ENCODE measurements at regions not wholly inside any gene's neighbourhood (a gene's known extent, or its start where the extent isn't known, plus 50 kb on each side); places are given as distances from the start of the nearest gene placed in this dataset.

GRCh38 chr5:54727874-54728587 lies 210.5 kb downstream of the SNX18 start:
- TF ChIP-seq CTCF (IDR thresholded peaks at IDR 0.05; ENCODE audit: insufficient read depth, low read depth, low read length) = no peak
- H3K4me3 ChIP-seq (ENCODE audit: low read depth, low read length) = no peak overlapping the region
- DNase-seq (ENCODE audit: low read depth) = no peak

GRCh38 chr5:54725391-54726280 lies 208.1 kb downstream of the SNX18 start:
- H3K4me3 ChIP-seq (ENCODE audit: low read depth, low read length) = no peak overlapping the region
- no peak for TF ChIP-seq CTCF (IDR thresholded peaks at IDR 0.05; ENCODE audit: insufficient read depth, low read depth, low read length)
- no peak for DNase-seq (ENCODE audit: low read depth)

GRCh38 chr5:54722846-54723433 lies 205.4 kb downstream of the SNX18 start:
- H3K4me3 ChIP-seq (ENCODE audit: low read depth, low read length) = no peak overlapping the region
- TF ChIP-seq CTCF (IDR thresholded peaks at IDR 0.05; ENCODE audit: insufficient read depth, low read depth, low read length) = no peak
- DNase-seq (ENCODE audit: low read depth) = peak; percentile 54

GRCh38 chr5:54721951-54722654 lies 204.5 kb downstream of the SNX18 start:
- H3K4me3 ChIP-seq (ENCODE audit: low read depth, low read length) = no peak overlapping the region
- DNase-seq (ENCODE audit: low read depth) = no peak
- no peak for TF ChIP-seq CTCF (IDR thresholded peaks at IDR 0.05; ENCODE audit: insufficient read depth, low read depth, low read length)

- DNase-seq (ENCODE audit: low read depth) = no peak
- no peak for TF ChIP-seq CTCF (IDR thresholded peaks at IDR 0.05; ENCODE audit: insufficient read depth, low read depth, low read length)
- H3K4me3 ChIP-seq (ENCODE audit: low read depth, low read length) = no peak overlapping the region
Observed at GRCh38 chr5:54721116-54721515, 203.6 kb downstream of the SNX18 start.

GRCh38 chr5:54720341-54720740 lies 202.8 kb downstream of the SNX18 start:
- TF ChIP-seq CTCF (IDR thresholded peaks at IDR 0.05; ENCODE audit: insufficient read depth, low read depth, low read length) = no peak
- H3K4me3 ChIP-seq (ENCODE audit: low read depth, low read length) = no peak overlapping the region
- DNase-seq (ENCODE audit: low read depth) = no peak
